Transverse colon (tissue), 4 donors: ENCODE measurements at regions not wholly inside any gene's neighbourhood (a gene's known extent, or its start where the extent isn't known, plus 50 kb on each side); places are given as distances from the start of the nearest gene placed in this dataset.

Experiments
- CTCF ChIP-seq, 5 experiments: fragments of 200-600 bp in 3 of 5; fragments of 450-650 bp in 2 of 5; sonication (generic) in 3 of 5; IDR thresholded peaks; 1 replicate in 2 of 5; 2 replicates in 3 of 5; pipeline ENCODE4 v1.5.1; 2016 to 2017; ENCODE audit warnings: antibody characterized with exemption in 5 of 5, inconsistent platforms in 3 of 5, mild to moderate bottlenecking in 2 of 5, moderate library complexity in 1 of 5
- POLR2A ChIP-seq: fragments of 450-650 bp; IDR thresholded peaks from one replicate; pipeline ENCODE4 v1.6.1; 2016; ENCODE audit warnings: antibody characterized with exemption, mild to moderate bottlenecking, moderate library complexity
- POLR2AphosphoS5 ChIP-seq, 3 donors: sonication (generic); formaldehyde crosslinking; IDR thresholded peaks; one replicate each; pipeline ENCODE4 v1.6.1; 2016; ENCODE audit warnings: antibody characterized with exemption in 3 of 3

- TF ChIP-seq CTCF (IDR thresholded peaks at IDR 0.05) (no peak), POLR2AphosphoS5 (IDR thresholded peaks at IDR 0.05) (no peak), POLR2A (no peak)
These were observed 334.6 kb upstream of the ATP10A start for GRCh38 chr15:26197719-26198118.
